Keratinocyte (primary cell): ENCODE measurements at regions not wholly inside any gene's neighbourhood (a gene's known extent, or its start where the extent isn't known, plus 50 kb on each side); places are given as distances from the start of the nearest gene placed in this dataset.

Source experiments
- CTCF ChIP-seq, 3 experiments: IDR thresholded peaks in 1 of 3; conservative IDR thresholded peaks in 1 of 3; optimal IDR thresholded peaks in 1 of 3; 2 replicates in 2 of 3; 3 replicates in 1 of 3; pipeline versions ENCODE3 to v1.5.1; 2011; ENCODE audit warnings: low read length in 3 of 3, mild to moderate bottlenecking in 3 of 3, moderate library complexity in 2 of 3, control low read depth in 1 of 3, inconsistent platforms in 1 of 3; ENCODE audit not compliant: insufficient read depth in 2 of 3; ENCODE audit errors: extremely low read depth in 1 of 3
- EZH2 ChIP-seq: IDR thresholded peaks from one replicate; pipeline ENCODE4 v1.6.1; 2012; ENCODE audit warnings: inconsistent platforms, mild to moderate bottlenecking, low read length, moderate library complexity

GRCh38 chr2:146041274-146041910, 1521.5 kb upstream of the ZEB2 start:
- TF ChIP-seq CTCF (optimal IDR thresholded peaks at IDR 0.05 in 1 of 3, IDR thresholded peaks at IDR 0.05 in 1 of 3, conservative IDR thresholded peaks at IDR 0.05 in 1 of 3; ENCODE audit: extremely low read depth in 1 of 3, insufficient read depth in 2 of 3, low read length in 3 of 3) (no peak), EZH2 (no peak)
